Astrocyte (in vitro differentiated cells and primary cell): ENCODE measurements at regions not wholly inside any gene's neighbourhood (a gene's known extent, or its start where the extent isn't known, plus 50 kb on each side); places are given as distances from the start of the nearest gene placed in this dataset.

Experiments used
- DNase-seq: peaks from one replicate; pipeline ENCODE4 v3.0.0-alpha.2; 2010; ENCODE audit warnings: low read depth
- FAIRE-seq: peaks from 2 replicates; lab custom pipeline; 2011; peaks lifted over from hg19 to GRCh38; lab: Jason Lieb, UNC
- H2AFZ ChIP-seq: 2 replicates; pipeline ENCODE4 v1.6.0; 2012; ENCODE audit warnings: low read depth, low read length, inconsistent platforms
- H3K27ac ChIP-seq: 2 replicates; pipeline ENCODE4 v1.5.1; 2011; ENCODE audit warnings: low read depth, low read length, inconsistent platforms
- H3K27me3 ChIP-seq: 2 replicates; pipeline ENCODE4 v1.6.0; 2011; ENCODE audit warnings: low read length, inconsistent platforms; ENCODE audit not compliant: insufficient read depth
- H3K36me3 ChIP-seq: 2 replicates; pipeline ENCODE4 v1.5.1; 2011; ENCODE audit warnings: low read length, inconsistent platforms; ENCODE audit not compliant: insufficient read depth
- H3K4me1 ChIP-seq: 2 replicates; pipeline ENCODE4 v1.5.1; 2011; ENCODE audit warnings: low read length, inconsistent platforms; ENCODE audit not compliant: insufficient read depth
- H3K4me2 ChIP-seq: 2 replicates; pipeline ENCODE4 v1.6.0; 2012; ENCODE audit warnings: low read length, inconsistent platforms
- H3K4me3 ChIP-seq: 2 replicates; pipeline ENCODE4 v1.5.1; 2011; ENCODE audit warnings: low read depth, mild to moderate bottlenecking, low read length, inconsistent platforms; ENCODE audit not compliant: insufficient read depth
- H3K79me2 ChIP-seq: 2 replicates; pipeline ENCODE4 v1.6.0; 2012; ENCODE audit warnings: mild to moderate bottlenecking, low read length, inconsistent platforms; ENCODE audit not compliant: insufficient read depth
- H3K9ac ChIP-seq: 2 replicates; pipeline ENCODE4 v1.6.0; 2012; ENCODE audit warnings: mild to moderate bottlenecking, low read length, inconsistent platforms
- H3K9me3 ChIP-seq: 2 replicates; pipeline ENCODE4 v1.5.1; 2012; ENCODE audit warnings: low read depth, mild to moderate bottlenecking, low read length, inconsistent platforms; ENCODE audit not compliant: insufficient read depth
- H4K20me1 ChIP-seq: 2 replicates; pipeline ENCODE4 v1.6.0; 2012; ENCODE audit warnings: low read length, inconsistent platforms; ENCODE audit not compliant: insufficient read depth
- H3K27ac Mint-ChIP-seq: one replicate; pipeline ENCODE4 v1.8.0; 2021; ENCODE audit warnings: mild to moderate bottlenecking, mixed read lengths; ENCODE audit not compliant: unreplicated experiment
- H3K27me3 Mint-ChIP-seq: one replicate; pipeline ENCODE4 v1.8.0; 2021; ENCODE audit warnings: low read depth, mixed read lengths; ENCODE audit not compliant: unreplicated experiment
- H3K36me3 Mint-ChIP-seq: one replicate; pipeline ENCODE4 v1.8.0; 2021; ENCODE audit warnings: low read depth, mixed read lengths; ENCODE audit not compliant: unreplicated experiment
- H3K4me1 Mint-ChIP-seq: one replicate; pipeline ENCODE4 v1.8.0; 2021; ENCODE audit warnings: low read depth, mixed read lengths; ENCODE audit not compliant: unreplicated experiment
- H3K4me3 Mint-ChIP-seq: one replicate; pipeline ENCODE4 v1.8.0; 2021; ENCODE audit warnings: mild to moderate bottlenecking, moderate library complexity, mixed read lengths; ENCODE audit not compliant: unreplicated experiment
- H3K9me3 Mint-ChIP-seq: one replicate; pipeline ENCODE4 v1.8.0; 2021; ENCODE audit warnings: mild to moderate bottlenecking, mixed read lengths; ENCODE audit not compliant: unreplicated experiment
- CTCF ChIP-seq: IDR thresholded peaks from 2 replicates; pipeline ENCODE4 v1.5.1; 2011; ENCODE audit warnings: low read depth, mild to moderate bottlenecking, inconsistent platforms, low read length, moderate library complexity; ENCODE audit not compliant: insufficient read depth
- EZH2 ChIP-seq: IDR thresholded peaks from 2 replicates; pipeline ENCODE4 v1.6.1; 2012; ENCODE audit warnings: mild to moderate bottlenecking, low read length, inconsistent platforms; ENCODE audit not compliant: insufficient read depth

- no peak overlapping the region for H3K4me3 Mint-ChIP-seq
- H3K27ac Mint-ChIP-seq = no peak overlapping the region
Measured at GRCh38 chr3:132898141-132898540, 140.1 kb upstream of the TMEM108 start.

DNA sequence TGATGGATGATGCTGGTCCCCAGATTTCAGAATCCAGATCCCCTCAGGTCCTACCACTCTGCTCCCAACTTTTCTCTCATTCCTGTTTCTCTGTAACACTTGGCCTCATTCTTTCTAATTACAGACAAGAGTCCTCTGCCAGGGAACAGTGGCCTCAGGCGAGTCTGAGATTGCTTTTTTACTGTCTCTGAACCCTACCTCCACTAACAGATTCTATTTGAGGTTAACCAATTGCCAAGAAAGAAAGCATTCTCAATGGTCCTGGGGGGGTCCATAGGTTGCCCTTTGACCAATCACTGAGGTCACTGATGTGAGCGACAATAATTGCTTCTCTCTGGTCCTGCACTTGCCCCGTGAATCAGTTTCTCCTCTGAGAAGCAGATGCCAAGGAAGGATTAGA is 145.2 kb upstream of the TMEM108 start:
- H3K4me3 Mint-ChIP-seq = no peak overlapping the region

More at GRCh38 chr3:132898141-132898540, 140.1 kb upstream of the TMEM108 start:
- H3K4me1 Mint-ChIP-seq = no peaks in the 10 kb centered on the region
- Histone ChIP-seq H3K27ac (no peak overlapping the region), H4K20me1 (no peaks in the 10 kb centered on the region), H3K9ac (no peak overlapping the region), H3K79me2 (no peaks in the 10 kb centered on the region), H3K36me3 (no peaks in the 10 kb centered on the region), H3K4me1 (no peaks in the 10 kb centered on the region), H2AFZ (no peak overlapping the region), H3K27me3 (no peaks in the 10 kb centered on the region), H3K9me3 (no peaks in the 10 kb centered on the region), H3K4me3 (no peak overlapping the region), H3K4me2 (no peak overlapping the region)
- H3K36me3 Mint-ChIP-seq = no peaks in the 10 kb centered on the region
- peaks cover 2% of the 10 kb centered on the region for H3K9me3 Mint-ChIP-seq
- FAIRE-seq (no peak), DNase-seq (no peak)
- TF ChIP-seq CTCF (no peak), EZH2 (no peak)
- H3K27me3 Mint-ChIP-seq = no peaks in the 10 kb centered on the region

More for the DNA sequence above, 145.2 kb upstream of the TMEM108 start:
- H3K36me3 Mint-ChIP-seq = no peaks in the 10 kb centered on the region
- no peaks in the 10 kb centered on the region for H3K9me3 ChIP-seq
- FAIRE-seq (no peak), DNase-seq (no peak)
- no peaks in the 10 kb centered on the region for H3K4me1 Mint-ChIP-seq
- H3K9ac ChIP-seq = no peak overlapping the region
- no peaks in the 10 kb centered on the region for H3K36me3 ChIP-seq
- no peaks in the 10 kb centered on the region for H3K27me3 ChIP-seq
- TF ChIP-seq CTCF (no peak), EZH2 (no peak)
- H3K79me2 ChIP-seq = no peaks in the 10 kb centered on the region
- H3K9me3 Mint-ChIP-seq = no peaks in the 10 kb centered on the region
- H3K27ac ChIP-seq = no peak overlapping the region
- H3K4me2 ChIP-seq = no peak overlapping the region
- H3K27ac Mint-ChIP-seq = no peak overlapping the region
- no peaks in the 10 kb centered on the region for H3K4me1 ChIP-seq
- H3K27me3 Mint-ChIP-seq = no peaks in the 10 kb centered on the region
- no peak overlapping the region for H3K4me3 ChIP-seq
- H2AFZ ChIP-seq = no peak overlapping the region
- no peaks in the 10 kb centered on the region for H4K20me1 ChIP-seq
